ENCODE measurements at regions not wholly inside any gene's neighbourhood (a gene's known extent, or its start where the extent isn't known, plus 50 kb on each side); places are given as distances from the start of the nearest gene placed in this dataset.

DNA sequence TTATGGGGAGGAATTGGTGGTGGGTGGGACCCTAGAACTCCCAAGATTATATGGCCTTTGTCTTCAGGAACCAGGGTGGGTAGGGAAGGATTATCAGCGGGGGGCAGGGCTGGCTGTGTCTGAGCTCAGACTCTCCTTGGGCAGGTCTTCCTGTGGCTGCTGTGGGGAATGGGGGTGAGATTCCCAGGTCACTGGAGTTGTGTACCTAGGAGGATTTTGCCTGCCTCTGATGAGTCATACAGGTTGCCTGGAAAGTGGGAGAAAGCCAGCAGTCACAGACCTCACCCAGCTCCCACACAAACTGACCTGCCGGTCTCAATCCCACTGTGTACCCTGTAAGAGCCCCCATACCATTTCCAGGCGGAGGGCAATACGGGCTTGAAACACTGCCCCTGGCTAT is 209.9 kb upstream of the CNTN3 start:
- TF ChIP-seq, protein P1, sequence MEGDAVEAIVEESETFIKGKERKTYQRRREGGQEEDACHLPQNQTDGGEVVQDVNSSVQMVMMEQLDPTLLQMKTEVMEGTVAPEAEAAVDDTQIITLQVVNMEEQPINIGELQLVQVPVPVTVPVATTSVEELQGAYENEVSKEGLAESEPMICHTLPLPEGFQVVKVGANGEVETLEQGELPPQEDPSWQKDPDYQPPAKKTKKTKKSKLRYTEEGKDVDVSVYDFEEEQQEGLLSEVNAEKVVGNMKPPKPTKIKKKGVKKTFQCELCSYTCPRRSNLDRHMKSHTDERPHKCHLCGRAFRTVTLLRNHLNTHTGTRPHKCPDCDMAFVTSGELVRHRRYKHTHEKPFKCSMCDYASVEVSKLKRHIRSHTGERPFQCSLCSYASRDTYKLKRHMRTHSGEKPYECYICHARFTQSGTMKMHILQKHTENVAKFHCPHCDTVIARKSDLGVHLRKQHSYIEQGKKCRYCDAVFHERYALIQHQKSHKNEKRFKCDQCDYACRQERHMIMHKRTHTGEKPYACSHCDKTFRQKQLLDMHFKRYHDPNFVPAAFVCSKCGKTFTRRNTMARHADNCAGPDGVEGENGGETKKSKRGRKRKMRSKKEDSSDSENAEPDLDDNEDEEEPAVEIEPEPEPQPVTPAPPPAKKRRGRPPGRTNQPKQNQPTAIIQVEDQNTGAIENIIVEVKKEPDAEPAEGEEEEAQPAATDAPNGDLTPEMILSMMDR (IDR thresholded peaks at IDR 0.05), result no peak
- no peak for TF ChIP-seq POLR2AphosphoS5 (IDR thresholded peaks at IDR 0.05; ENCODE audit: insufficient read depth in 1 of 2, low read depth in 1 of 2)
